ENCODE measurements at regions not wholly inside any gene's neighbourhood (a gene's known extent, or its start where the extent isn't known, plus 50 kb on each side); places are given as distances from the start of the nearest gene placed in this dataset.

- ChIA-PET POLR2A (no interaction called here), CTCF (no interaction called here)
- H3K27ac Mint-ChIP-seq (ENCODE audit: low read depth, unreplicated experiment) = no peak overlapping the region
- BruUV-seq (replicated peaks) = no TSS peak
- H3K4me1 Mint-ChIP-seq (ENCODE audit: insufficient read depth, unreplicated experiment) = no peaks in the 10 kb centered on the region
- intact Hi-C loops (cut with micrococcal nuclease) = loop anchor here (10.0 kb wide), 1 partner anchor 623 kb away; no protein-coding TSS in a partner anchor
- H3K27me3 Mint-ChIP-seq (ENCODE audit: insufficient read depth, unreplicated experiment) = no peaks in the 10 kb centered on the region
- no peaks in the 10 kb centered on the region for H3K9me3 Mint-ChIP-seq (ENCODE audit: unreplicated experiment)
- no peak overlapping the region for H3K4me3 Mint-ChIP-seq (ENCODE audit: unreplicated experiment)
- peaks cover 1% of the 10 kb centered on the region for H3K36me3 Mint-ChIP-seq (ENCODE audit: insufficient read depth, unreplicated experiment)
- DNase-seq (ENCODE audit: unreplicated experiment) = no peak
- TF ChIP-seq, protein P1, sequence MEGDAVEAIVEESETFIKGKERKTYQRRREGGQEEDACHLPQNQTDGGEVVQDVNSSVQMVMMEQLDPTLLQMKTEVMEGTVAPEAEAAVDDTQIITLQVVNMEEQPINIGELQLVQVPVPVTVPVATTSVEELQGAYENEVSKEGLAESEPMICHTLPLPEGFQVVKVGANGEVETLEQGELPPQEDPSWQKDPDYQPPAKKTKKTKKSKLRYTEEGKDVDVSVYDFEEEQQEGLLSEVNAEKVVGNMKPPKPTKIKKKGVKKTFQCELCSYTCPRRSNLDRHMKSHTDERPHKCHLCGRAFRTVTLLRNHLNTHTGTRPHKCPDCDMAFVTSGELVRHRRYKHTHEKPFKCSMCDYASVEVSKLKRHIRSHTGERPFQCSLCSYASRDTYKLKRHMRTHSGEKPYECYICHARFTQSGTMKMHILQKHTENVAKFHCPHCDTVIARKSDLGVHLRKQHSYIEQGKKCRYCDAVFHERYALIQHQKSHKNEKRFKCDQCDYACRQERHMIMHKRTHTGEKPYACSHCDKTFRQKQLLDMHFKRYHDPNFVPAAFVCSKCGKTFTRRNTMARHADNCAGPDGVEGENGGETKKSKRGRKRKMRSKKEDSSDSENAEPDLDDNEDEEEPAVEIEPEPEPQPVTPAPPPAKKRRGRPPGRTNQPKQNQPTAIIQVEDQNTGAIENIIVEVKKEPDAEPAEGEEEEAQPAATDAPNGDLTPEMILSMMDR (IDR thresholded peaks at IDR 0.05; ENCODE audit: unreplicated experiment) = no peak
Measured at GRCh38 chr6:55972091-55972490, 96.7 kb upstream of the BMP5 start.

GRCh38 chr6:55969526-55969925, 94.1 kb upstream of the BMP5 start:
- intact Hi-C loops (cut with micrococcal nuclease) = no loop called here
- ChIA-PET CTCF (interaction anchor here (1.1 kb wide), 1 partner anchor 14 kb away, joined by 3 read pairs; no protein-coding TSS in a partner anchor), POLR2A (no interaction called here)
- no peaks in the 10 kb centered on the region for H3K27me3 Mint-ChIP-seq (ENCODE audit: insufficient read depth, unreplicated experiment)
- TF ChIP-seq, protein P1 (IDR thresholded peaks at IDR 0.05; ENCODE audit: unreplicated experiment) = no peak
- H3K27ac Mint-ChIP-seq (ENCODE audit: low read depth, unreplicated experiment) = no peak overlapping the region
- H3K4me1 Mint-ChIP-seq (ENCODE audit: insufficient read depth, unreplicated experiment) = no peaks in the 10 kb centered on the region
- BruUV-seq (replicated peaks) = no TSS peak
- no peak overlapping the region for H3K4me3 Mint-ChIP-seq (ENCODE audit: unreplicated experiment)
- H3K9me3 Mint-ChIP-seq (ENCODE audit: unreplicated experiment) = no peaks in the 10 kb centered on the region
- H3K36me3 Mint-ChIP-seq (ENCODE audit: insufficient read depth, unreplicated experiment) = peaks cover 5% of the 10 kb centered on the region
- DNase-seq (ENCODE audit: unreplicated experiment) = no peak

GRCh38 chr6:55968926-55969325, 93.5 kb upstream of the BMP5 start:
- DNase-seq (ENCODE audit: unreplicated experiment) = no peak
- no peaks in the 10 kb centered on the region for H3K9me3 Mint-ChIP-seq (ENCODE audit: unreplicated experiment)
- H3K4me1 Mint-ChIP-seq (ENCODE audit: insufficient read depth, unreplicated experiment) = no peaks in the 10 kb centered on the region
- peaks cover 5% of the 10 kb centered on the region for H3K36me3 Mint-ChIP-seq (ENCODE audit: insufficient read depth, unreplicated experiment)
- TF ChIP-seq, protein P1 (IDR thresholded peaks at IDR 0.05; ENCODE audit: unreplicated experiment) = no peak
- no peaks in the 10 kb centered on the region for H3K27me3 Mint-ChIP-seq (ENCODE audit: insufficient read depth, unreplicated experiment)
- H3K4me3 Mint-ChIP-seq (ENCODE audit: unreplicated experiment) = no peak overlapping the region
- intact Hi-C loops (cut with micrococcal nuclease) = no loop called here
- BruUV-seq (replicated peaks) = no TSS peak
- CTCF ChIA-PET = interaction anchor here (0.6 to 1.7 kb wide), 3 partner anchors 14 to 693 kb away, joined by 3 to 6 read pairs (median 4); no protein-coding TSS in a partner anchor
- H3K27ac Mint-ChIP-seq (ENCODE audit: low read depth, unreplicated experiment) = no peak overlapping the region
- POLR2A ChIA-PET = no interaction called here

DNA sequence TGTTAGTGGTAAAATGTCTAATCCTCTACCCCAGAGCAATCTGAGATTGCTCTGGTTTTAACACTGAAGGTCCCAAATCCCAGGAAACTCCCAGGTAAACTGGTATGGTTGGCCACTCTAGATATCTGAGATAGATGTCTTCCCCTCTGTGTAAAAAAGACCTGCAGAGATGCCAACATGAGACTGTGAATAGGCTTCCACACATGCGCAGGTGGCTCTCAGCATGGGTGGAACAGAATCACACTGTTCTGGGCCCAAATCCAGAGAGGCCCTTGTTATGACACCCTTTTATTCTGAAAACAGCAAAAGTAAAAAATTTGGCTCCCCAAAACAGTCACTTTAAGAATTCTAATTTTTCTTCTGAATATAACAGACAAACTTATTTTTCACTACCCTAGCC, 88.7 kb upstream of the BMP5 start:
- Mint-ChIP-seq H3K27me3 (ENCODE audit: insufficient read depth, unreplicated experiment) (no peaks in the 10 kb centered on the region), H3K36me3 (ENCODE audit: insufficient read depth, unreplicated experiment) (peaks cover 5% of the 10 kb centered on the region), H3K27ac (ENCODE audit: low read depth, unreplicated experiment) (no peak overlapping the region), H3K4me1 (ENCODE audit: insufficient read depth, unreplicated experiment) (no peaks in the 10 kb centered on the region), H3K9me3 (ENCODE audit: unreplicated experiment) (no peaks in the 10 kb centered on the region), H3K4me3 (ENCODE audit: unreplicated experiment) (no peak overlapping the region)
- no TSS peak for BruUV-seq (replicated peaks)
- TF ChIP-seq, protein P1 (IDR thresholded peaks at IDR 0.05; ENCODE audit: unreplicated experiment) = no peak
- no peak for DNase-seq (ENCODE audit: unreplicated experiment)
- ChIA-PET CTCF (interaction anchor here (0.6 to 1.3 kb wide), 5 partner anchors 8 to 1359 kb away, joined by 3 to 4 read pairs (median 3); no protein-coding TSS in a partner anchor), POLR2A (no interaction called here)
- intact Hi-C loops (cut with micrococcal nuclease) = no loop called here

Data from MCF 10A (cell line).